Lower leg skin (tissue), 4 donors: ENCODE measurements at regions not wholly inside any gene's neighbourhood (a gene's known extent, or its start where the extent isn't known, plus 50 kb on each side); places are given as distances from the start of the nearest gene placed in this dataset.
"Not testable (repeated sequence)": the region's sequence is repeated elsewhere in the genome, so short reads cannot be mapped to it uniquely, and the experiment has no call there.

Experiments used
- DNase-seq, 2 donors: peaks; one replicate each; pipeline ENCODE4 v3.0.0-alpha.2; 2019; ENCODE audit warnings: low spot score in 2 of 2
- H3K4me3 ChIP-seq: fragments of 200-600 bp; sonication (generic); 2 replicates; pipeline ENCODE4 v1.5.1; 2017; ENCODE audit warnings: mild to moderate bottlenecking, low read depth; ENCODE audit not compliant: poor library complexity, severe bottlenecking
- POLR2A ChIP-seq, 2 donors: fragments of 450-650 bp; IDR thresholded peaks; one replicate each; pipeline ENCODE4 v1.6.1; 2016 to 2017; ENCODE audit warnings: antibody characterized with exemption in 2 of 2, mild to moderate bottlenecking in 1 of 2, moderate library complexity in 1 of 2
- WGBS, 2 donors: methylation state at CpG; one replicate each; pipeline ENCODE4 v1.1.5; 2018; 5-methylcytosine and 5-hydroxymethylcytosine counted together
- intact Hi-C: fragments of 100-400 bp; cut with DNase I; formaldehyde crosslinking; loops from one replicate; pipeline ENCODE4 v1.15.0; 2023; ENCODE audit warnings: low total_unique reads
- TF ChIP-seq, protein P1 (sequence below), 3 donors: fragments of 450-650 bp; IDR thresholded peaks; one replicate each; pipeline ENCODE4 v1.5.1; 2016; ENCODE audit warnings: antibody characterized with exemption in 3 of 3, mild to moderate bottlenecking in 3 of 3, moderate library complexity in 2 of 3

DNA sequence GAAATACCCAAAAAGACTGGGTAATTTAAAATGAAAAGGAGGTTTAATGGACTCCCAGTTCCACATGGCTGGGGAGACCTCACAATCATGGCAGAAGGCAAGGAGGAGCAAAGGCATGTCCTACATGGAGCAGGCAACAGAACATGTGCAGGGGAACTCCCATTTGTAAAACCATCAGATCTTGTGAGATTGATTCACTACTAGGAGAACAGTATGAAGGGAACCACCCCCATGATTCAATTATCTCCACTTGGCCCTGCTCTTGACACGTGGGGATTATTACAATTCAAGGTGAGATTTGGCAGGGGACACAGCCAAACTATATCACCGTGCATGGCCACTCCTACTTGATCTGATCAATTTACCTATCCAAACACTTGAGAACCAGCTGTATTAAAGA, 131.5 kb upstream of the LDB2 start:
- 41 to 46% methylated on average over 2 of the region's 2 CpGs for WGBS, 2 donors
- no peak for TF ChIP-seq POLR2A (IDR thresholded peaks at IDR 0.05)
- TF ChIP-seq, protein P1, sequence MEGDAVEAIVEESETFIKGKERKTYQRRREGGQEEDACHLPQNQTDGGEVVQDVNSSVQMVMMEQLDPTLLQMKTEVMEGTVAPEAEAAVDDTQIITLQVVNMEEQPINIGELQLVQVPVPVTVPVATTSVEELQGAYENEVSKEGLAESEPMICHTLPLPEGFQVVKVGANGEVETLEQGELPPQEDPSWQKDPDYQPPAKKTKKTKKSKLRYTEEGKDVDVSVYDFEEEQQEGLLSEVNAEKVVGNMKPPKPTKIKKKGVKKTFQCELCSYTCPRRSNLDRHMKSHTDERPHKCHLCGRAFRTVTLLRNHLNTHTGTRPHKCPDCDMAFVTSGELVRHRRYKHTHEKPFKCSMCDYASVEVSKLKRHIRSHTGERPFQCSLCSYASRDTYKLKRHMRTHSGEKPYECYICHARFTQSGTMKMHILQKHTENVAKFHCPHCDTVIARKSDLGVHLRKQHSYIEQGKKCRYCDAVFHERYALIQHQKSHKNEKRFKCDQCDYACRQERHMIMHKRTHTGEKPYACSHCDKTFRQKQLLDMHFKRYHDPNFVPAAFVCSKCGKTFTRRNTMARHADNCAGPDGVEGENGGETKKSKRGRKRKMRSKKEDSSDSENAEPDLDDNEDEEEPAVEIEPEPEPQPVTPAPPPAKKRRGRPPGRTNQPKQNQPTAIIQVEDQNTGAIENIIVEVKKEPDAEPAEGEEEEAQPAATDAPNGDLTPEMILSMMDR (IDR thresholded peaks at IDR 0.05): no peak
- intact Hi-C loops: no loop called here
- no peak for DNase-seq
- H3K4me3 ChIP-seq: no peak overlapping the region

DNA sequence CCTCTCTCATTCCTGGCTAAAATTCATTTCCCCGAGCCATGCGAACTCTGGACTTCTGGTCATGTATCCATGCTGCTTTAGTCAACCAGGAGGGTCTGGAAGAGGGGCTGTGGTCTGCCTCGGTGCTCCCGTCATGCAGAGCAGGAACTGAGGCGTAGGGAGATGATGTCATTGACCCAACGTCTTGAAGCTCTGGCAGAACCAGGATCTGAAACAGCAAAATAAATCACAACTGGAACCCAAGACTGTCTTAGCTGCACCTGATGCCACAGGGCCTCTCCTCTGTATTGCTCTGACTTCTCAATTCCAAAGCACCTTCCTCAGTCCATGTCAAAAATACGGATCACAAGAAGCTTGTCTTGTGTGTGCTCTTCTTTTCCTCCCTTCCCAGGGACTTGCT, 131.0 kb upstream of the LDB2 start:
- whole genome bisulfite sequencing, 2 donors: 80 to 87% methylated on average over 7 of the region's 7 CpGs
- no peak for TF ChIP-seq POLR2A (IDR thresholded peaks at IDR 0.05)
- TF ChIP-seq, protein P1 (IDR thresholded peaks at IDR 0.05): no peak
- no peak for DNase-seq
- intact Hi-C loops: no loop called here
- H3K4me3 ChIP-seq: no peak overlapping the region

DNA sequence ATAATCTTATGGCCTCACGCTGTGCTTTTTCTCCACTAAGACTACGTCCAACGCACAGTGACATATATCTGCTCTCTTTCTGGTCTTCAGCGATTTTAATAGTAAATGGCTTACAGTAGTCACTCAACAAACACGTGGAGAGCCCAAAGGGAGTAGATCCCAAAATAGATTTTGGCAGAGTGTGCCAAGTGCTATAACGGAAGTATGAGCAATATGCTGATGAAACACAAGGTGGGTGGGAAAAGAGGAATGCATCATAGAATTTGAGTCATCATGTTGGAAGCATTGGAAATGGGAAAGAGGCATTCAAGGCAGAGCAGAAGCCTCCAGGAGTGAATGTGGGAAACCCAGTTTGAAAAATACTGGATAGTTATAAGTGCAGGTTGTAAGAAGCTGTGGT, 129.1 kb upstream of the LDB2 start:
- DNase-seq: no peak
- intact Hi-C loops: no loop called here
- 65 to 68% methylated on average over 6 of the region's 6 CpGs for WGBS, 2 donors
- no peak for TF ChIP-seq POLR2A (IDR thresholded peaks at IDR 0.05)
- TF ChIP-seq, protein P1 (IDR thresholded peaks at IDR 0.05): no peak
- H3K4me3 ChIP-seq: no peak overlapping the region

DNA sequence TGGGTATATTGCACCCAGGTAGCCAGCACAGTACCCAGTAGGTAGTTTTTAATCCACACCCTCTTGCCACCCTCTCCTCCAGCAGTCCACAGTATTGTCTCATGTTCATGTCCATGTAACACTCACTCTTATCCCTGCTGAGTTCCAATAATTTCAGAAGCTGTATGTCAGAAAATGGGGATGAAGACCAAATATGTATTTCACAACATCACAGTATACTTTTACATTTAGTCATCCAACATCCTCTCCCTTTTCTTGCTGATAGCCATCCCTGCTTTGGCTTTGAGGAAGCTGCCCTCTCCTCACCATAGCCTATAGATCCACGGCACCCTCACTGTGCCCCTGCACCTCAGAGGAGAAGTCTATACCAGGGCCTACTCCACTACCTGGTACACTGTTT, 126.0 kb upstream of the LDB2 start:
- intact Hi-C loops: no loop called here
- WGBS, 2 donors: 86 to 100% methylated on average over 1 of the region's 1 CpG

DNA sequence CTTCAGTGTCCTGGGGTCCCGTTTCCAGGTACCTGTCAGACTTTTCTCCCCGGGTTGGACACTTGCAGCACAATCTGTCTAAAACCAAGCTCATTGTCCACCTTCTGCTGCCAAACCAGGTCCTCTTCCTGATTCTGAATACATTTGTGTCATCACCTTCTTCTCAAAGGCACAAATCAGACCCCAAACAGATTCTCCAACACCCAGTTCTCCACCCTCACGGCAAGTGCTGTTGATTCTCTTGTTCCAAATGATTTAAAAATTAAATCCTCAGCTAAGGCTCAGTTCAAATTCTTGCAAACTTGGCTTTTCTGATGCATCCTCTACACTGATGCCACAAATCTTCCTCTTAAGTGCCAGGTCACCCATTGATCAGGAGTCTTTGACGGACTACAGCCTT, 122.5 kb upstream of the LDB2 start:
- TF ChIP-seq, protein P1 (IDR thresholded peaks at IDR 0.05): no peak
- TF ChIP-seq POLR2A (IDR thresholded peaks at IDR 0.05): no peak
- peak in 1 of 2 donors; percentile 37 for DNase-seq
- H3K4me3 ChIP-seq: no peak overlapping the region
- intact Hi-C loops: no loop called here
- 82 to 96% methylated on average over 4 of the region's 4 CpGs for WGBS, 2 donors

More for the DNA sequence above, 126.0 kb upstream of the LDB2 start:
- no peak for DNase-seq
- H3K4me3 ChIP-seq: no peak overlapping the region
- no peak for TF ChIP-seq POLR2A (IDR thresholded peaks at IDR 0.05)
- TF ChIP-seq, protein P1 (IDR thresholded peaks at IDR 0.05): no peak

DNA sequence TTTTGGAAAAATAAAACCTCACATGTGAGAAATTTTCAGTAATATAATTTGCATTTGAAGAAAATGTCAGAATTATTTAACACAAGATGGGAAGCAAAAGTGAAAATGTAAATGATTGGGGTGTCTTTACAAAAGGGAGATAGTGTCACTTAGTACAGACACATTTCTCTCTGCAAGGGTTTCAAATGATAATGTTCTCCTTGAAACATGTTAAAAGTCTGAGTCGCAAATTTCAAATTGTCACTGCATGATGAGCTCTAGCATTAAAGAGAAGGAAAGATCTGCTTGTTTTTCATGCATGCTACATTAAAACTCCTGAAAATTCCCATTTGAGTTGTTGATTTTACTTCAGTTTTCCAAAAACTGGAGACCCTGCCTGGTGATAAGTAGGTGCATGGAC, 122.0 kb upstream of the LDB2 start:
- 87 to 95% methylated on average over 1 of the region's 1 CpG for WGBS, 2 donors
- no peak for DNase-seq
- intact Hi-C loops: no loop called here
- TF ChIP-seq POLR2A (IDR thresholded peaks at IDR 0.05): no peak
- TF ChIP-seq, protein P1 (IDR thresholded peaks at IDR 0.05): no peak
- no peak overlapping the region for H3K4me3 ChIP-seq

DNA sequence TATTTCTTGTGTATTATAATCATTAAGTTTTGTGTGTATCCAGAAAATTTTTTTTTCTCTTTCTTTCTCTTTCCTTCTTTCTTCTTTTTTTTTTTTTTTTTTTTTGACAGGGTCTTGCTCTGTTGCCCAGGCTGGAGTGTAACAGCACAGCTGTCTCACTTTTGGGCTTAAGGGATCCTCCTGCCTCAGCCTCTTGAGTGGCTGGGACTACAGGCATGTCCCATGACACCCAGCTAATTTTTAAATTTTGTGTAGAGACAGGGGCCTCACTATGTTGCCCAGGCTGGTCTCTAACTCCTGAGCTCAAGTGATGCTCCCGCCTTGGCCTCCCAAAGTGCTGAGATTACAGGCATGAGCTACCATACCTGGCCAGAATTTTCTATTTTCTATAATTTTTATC, 120.2 kb upstream of the LDB2 start:
- peak in 1 of 2 donors; percentile 3 for DNase-seq
- WGBS, 2 donors: 94% methylated on average over 1 of the region's 1 CpG
- H3K4me3 ChIP-seq: not testable (repeated sequence)
- intact Hi-C loops: loop anchor here (2.0 kb wide), 1 partner anchor 18 kb away; no protein-coding TSS in a partner anchor
